ENCODE measurements at regions not wholly inside any gene's neighbourhood (a gene's known extent, or its start where the extent isn't known, plus 50 kb on each side); places are given as distances from the start of the nearest gene placed in this dataset.

GRCh38 chr2:155157711-155158110 lies 459.2 kb downstream of the KCNJ3 start:
- no peak for TF ChIP-seq CTCF (IDR thresholded peaks at IDR 0.05; ENCODE audit: poor library complexity, severe bottlenecking)
- peak overlapping the region; percentile 29 for H3K27ac ChIP-seq (ENCODE audit: poor library complexity, severe bottlenecking)
- DNase-seq (ENCODE audit: low spot score) (no peak), ATAC-seq (ENCODE audit: low read depth) (no peak)
- no peaks in the 10 kb centered on the region for H3K36me3 ChIP-seq (ENCODE audit: low read depth)
- H3K9me3 ChIP-seq (ENCODE audit: severe bottlenecking) = no peaks in the 10 kb centered on the region
- no peak overlapping the region for H3K4me3 ChIP-seq (ENCODE audit: severe bottlenecking)
- no peaks in the 10 kb centered on the region for H3K27me3 ChIP-seq (ENCODE audit: insufficient read depth, poor library complexity, severe bottlenecking)
- H3K4me1 ChIP-seq (ENCODE audit: insufficient read depth, poor library complexity, severe bottlenecking) = peaks cover 10% of the 10 kb centered on the region

GRCh38 chr2:155157065-155157464 lies 458.6 kb downstream of the KCNJ3 start:
- ATAC-seq (ENCODE audit: low read depth) (peak; percentile 80), DNase-seq (ENCODE audit: low spot score) (no peak)
- Histone ChIP-seq H3K9me3 (ENCODE audit: severe bottlenecking) (no peaks in the 10 kb centered on the region), H3K4me1 (ENCODE audit: insufficient read depth, poor library complexity, severe bottlenecking) (peaks cover 10% of the 10 kb centered on the region), H3K27ac (ENCODE audit: poor library complexity, severe bottlenecking) (peak overlapping the region; percentile 29), H3K36me3 (ENCODE audit: low read depth) (no peaks in the 10 kb centered on the region), H3K27me3 (ENCODE audit: insufficient read depth, poor library complexity, severe bottlenecking) (no peaks in the 10 kb centered on the region), H3K4me3 (ENCODE audit: severe bottlenecking) (no peak overlapping the region)
- TF ChIP-seq CTCF (IDR thresholded peaks at IDR 0.05; ENCODE audit: poor library complexity, severe bottlenecking) = no peak

GRCh38 chr2:155151945-155152344 lies 453.4 kb downstream of the KCNJ3 start:
- Histone ChIP-seq H3K27me3 (ENCODE audit: insufficient read depth, poor library complexity, severe bottlenecking) (no peaks in the 10 kb centered on the region), H3K36me3 (ENCODE audit: low read depth) (no peaks in the 10 kb centered on the region), H3K4me3 (ENCODE audit: severe bottlenecking) (no peak overlapping the region), H3K4me1 (ENCODE audit: insufficient read depth, poor library complexity, severe bottlenecking) (peaks cover 5% of the 10 kb centered on the region), H3K9me3 (ENCODE audit: severe bottlenecking) (no peaks in the 10 kb centered on the region), H3K27ac (ENCODE audit: poor library complexity, severe bottlenecking) (no peak overlapping the region)
- TF ChIP-seq CTCF (IDR thresholded peaks at IDR 0.05; ENCODE audit: poor library complexity, severe bottlenecking) = no peak
- DNase-seq (ENCODE audit: low spot score) (no peak), ATAC-seq (ENCODE audit: low read depth) (no peak)

- peaks cover 1% of the 10 kb centered on the region for H3K4me1 ChIP-seq (ENCODE audit: insufficient read depth, poor library complexity, severe bottlenecking)
- H3K9me3 ChIP-seq (ENCODE audit: severe bottlenecking) = no peaks in the 10 kb centered on the region
- DNase-seq (ENCODE audit: low spot score) = no peak
- no peaks in the 10 kb centered on the region for H3K27me3 ChIP-seq (ENCODE audit: insufficient read depth, poor library complexity, severe bottlenecking)
- TF ChIP-seq CTCF (IDR thresholded peaks at IDR 0.05; ENCODE audit: poor library complexity, severe bottlenecking) = no peak
- no peak overlapping the region for H3K4me3 ChIP-seq (ENCODE audit: severe bottlenecking)
- ATAC-seq (ENCODE audit: low read depth) = no peak
- H3K36me3 ChIP-seq (ENCODE audit: low read depth) = no peaks in the 10 kb centered on the region
- no peak overlapping the region for H3K27ac ChIP-seq (ENCODE audit: poor library complexity, severe bottlenecking)
Measured at GRCh38 chr2:155151472-155151871, 453.0 kb downstream of the KCNJ3 start.

- ATAC-seq (ENCODE audit: low read depth) = no peak
- TF ChIP-seq CTCF (IDR thresholded peaks at IDR 0.05; ENCODE audit: poor library complexity, severe bottlenecking) = no peak
- Histone ChIP-seq H3K27me3 (ENCODE audit: insufficient read depth, poor library complexity, severe bottlenecking) (no peaks in the 10 kb centered on the region), H3K4me3 (ENCODE audit: severe bottlenecking) (no peak overlapping the region), H3K4me1 (ENCODE audit: insufficient read depth, poor library complexity, severe bottlenecking) (no peaks in the 10 kb centered on the region), H3K9me3 (ENCODE audit: severe bottlenecking) (no peaks in the 10 kb centered on the region), H3K36me3 (ENCODE audit: low read depth) (no peaks in the 10 kb centered on the region), H3K27ac (ENCODE audit: poor library complexity, severe bottlenecking) (no peak overlapping the region)
- no peak for DNase-seq (ENCODE audit: low spot score)
Measured at GRCh38 chr2:155145758-155146229, 447.3 kb downstream of the KCNJ3 start.
